HepG2 (cell line): ENCODE measurements at regions not wholly inside any gene's neighbourhood (a gene's known extent, or its start where the extent isn't known, plus 50 kb on each side); places are given as distances from the start of the nearest gene placed in this dataset.
A peak's percentile ranks its signal among the peaks of the same experiment; 100 is the strongest.

Source experiments
- ESRRA ChIP-seq: sonication (generic); formaldehyde crosslinking; IDR thresholded peaks from 2 replicates; pipeline ENCODE4 v1.5.1; 2020; ENCODE audit warnings: mild to moderate bottlenecking, low read depth, missing genetic modification reagents
- FOXO1 ChIP-seq: sonication (generic); formaldehyde crosslinking; IDR thresholded peaks from 2 replicates; pipeline ENCODE4 v1.4.0; 2020; ENCODE audit warnings: missing genetic modification reagents
- GLMP ChIP-seq: sonication (generic); formaldehyde crosslinking; IDR thresholded peaks from 2 replicates; pipeline ENCODE4 v1.9.0; 2021; ENCODE audit warnings: missing genetic modification reagents, mild to moderate bottlenecking, borderline replicate concordance
- HBP1 ChIP-seq: IDR thresholded peaks from 2 replicates; pipeline ENCODE4 v1.6.1; 2016; ENCODE audit warnings: low read depth, control low read depth
- IKZF5 ChIP-seq: IDR thresholded peaks from 2 replicates; pipeline ENCODE4 v1.6.1; 2018; ENCODE audit warnings: missing genetic modification reagents, mild to moderate bottlenecking, missing compliant biosample characterization
- NFE2L1 ChIP-seq: sonication (generic); formaldehyde crosslinking; IDR thresholded peaks from 2 replicates; pipeline ENCODE4 v1.4.0; 2020; ENCODE audit warnings: missing genetic modification reagents, mild to moderate bottlenecking, borderline replicate concordance
- REST ChIP-seq, 2 experiments: IDR thresholded peaks; 2 replicates each; pipeline ENCODE4 v1.6.1; 2011 to 2012; ENCODE audit warnings: low read length in 2 of 2, borderline replicate concordance in 1 of 2, low read depth in 1 of 2, mild to moderate bottlenecking in 1 of 2, moderate library complexity in 1 of 2
- SOX6 ChIP-seq, 2 experiments: fragments of 450-650 bp in 1 of 2; sonication (generic) in 1 of 2; formaldehyde crosslinking in 1 of 2; IDR thresholded peaks; 2 replicates each; pipeline versions ENCODE4 v1.4.0 to v1.6.1; 2017 to 2020; ENCODE audit warnings: antibody characterized with exemption in 1 of 2, mild to moderate bottlenecking in 1 of 2, missing genetic modification reagents in 1 of 2
- TBX3 ChIP-seq: fragments of 450-650 bp; IDR thresholded peaks from 2 replicates; pipeline ENCODE4 v1.6.1; 2017; ENCODE audit warnings: antibody characterized with exemption, mild to moderate bottlenecking, inconsistent platforms, borderline replicate concordance
- ZBTB37 ChIP-seq: sonication (generic); formaldehyde crosslinking; IDR thresholded peaks from 2 replicates; pipeline ENCODE4 v1.4.0; 2020; ENCODE audit warnings: mild to moderate bottlenecking, missing genetic modification reagents
- ZFP90 ChIP-seq: sonication (generic); formaldehyde crosslinking; IDR thresholded peaks from 2 replicates; pipeline ENCODE4 v1.8.0; 2022; ENCODE audit warnings: missing genetic modification reagents, mild to moderate bottlenecking, inconsistent platforms, borderline replicate concordance
- ZHX1 ChIP-seq: sonication (generic); formaldehyde crosslinking; IDR thresholded peaks from 2 replicates; pipeline ENCODE4 v1.8.1; 2022; ENCODE audit warnings: low read depth, mild to moderate bottlenecking, missing genetic modification reagents
- ZNF205 ChIP-seq: IDR thresholded peaks from 2 replicates; pipeline ENCODE4 v1.6.1; 2018; ENCODE audit warnings: missing biosample characterization, missing genetic modification reagents
- ZNF496 ChIP-seq: sonication (generic); formaldehyde crosslinking; IDR thresholded peaks from 2 replicates; pipeline ENCODE4 v1.8.1; 2023; ENCODE audit warnings: mild to moderate bottlenecking, moderate library complexity, missing genetic modification reagents; ENCODE audit not compliant: insufficient replicate concordance
- ZNF616 ChIP-seq: sonication (generic); formaldehyde crosslinking; IDR thresholded peaks from 2 replicates; pipeline ENCODE4 v1.5.0; 2020; ENCODE audit warnings: low read depth, mild to moderate bottlenecking, missing genetic modification reagents

GRCh38 chr17:71681427-71682173 lies 439.2 kb upstream of the SOX9 start (continued):
- TF ChIP-seq ZHX1 (no peak; the same call in 1 of the 2 replicates), SOX6 (IDR thresholded peaks at IDR 0.05) (no peak), SOX6 (CRISPR knock-in tag; IDR thresholded peaks at IDR 0.05) (peak; percentile 100), ZBTB37 (CRISPR knock-in tag) (peak; percentile 98), NFE2L1 (no peak), ZFP90 (no peak; the same call in 1 of the 2 replicates), FOXO1 (CRISPR knock-in tag) (peak; percentile 81), ZNF616 (no peak), GLMP (CRISPR knock-in tag) (no peak), ZNF205 (peak; percentile 70; the same call in 1 of the 2 replicates), TBX3 (peak; percentile 90; the same call in 1 of the 2 replicates), ZNF496 (no peak), IKZF5 (peak; percentile 69; the same call in 1 of the 2 replicates), REST (IDR thresholded peaks at IDR 0.05; ENCODE audit: borderline replicate concordance in 1 of 2, low read depth in 1 of 2, low read length in 2 of 2) (peak in 1 of 2 experiments; percentile 49; a peak in 2 of 4 replicates), ESRRA (peak; percentile 30; the same call in 1 of the 2 replicates), HBP1 (CRISPR knock-in tag) (peak; percentile 65)
